WTC11 (cell line): ENCODE measurements at regions not wholly inside any gene's neighbourhood (a gene's known extent, or its start where the extent isn't known, plus 50 kb on each side); places are given as distances from the start of the nearest gene placed in this dataset.

Source experiments
- ATF3 ChIP-seq: sonication (generic); formaldehyde crosslinking; conservative IDR thresholded peaks from 2 replicates; pipeline ENCODE4 v1.8.1; 2022; ENCODE audit warnings: mild to moderate bottlenecking, missing genetic modification reagents
- CREB1 ChIP-seq: sonication (generic); formaldehyde crosslinking; IDR thresholded peaks from 2 replicates; pipeline ENCODE4 v1.8.0; 2023; ENCODE audit warnings: mild to moderate bottlenecking, missing genetic modification reagents
- CTCF ChIP-seq: fragments of 200-600 bp; IDR thresholded peaks from 2 replicates; pipeline ENCODE4 v1.8.0; 2022; ENCODE audit warnings: antibody characterized with exemption
- JUN ChIP-seq: sonication (generic); formaldehyde crosslinking; IDR thresholded peaks from 2 replicates; pipeline ENCODE4 v1.8.0; 2023; ENCODE audit warnings: mild to moderate bottlenecking, missing genetic modification reagents
- MAX ChIP-seq: sonication (generic); formaldehyde crosslinking; IDR thresholded peaks from 2 replicates; pipeline ENCODE4 v1.8.0; 2022; ENCODE audit warnings: mild to moderate bottlenecking, missing genetic modification reagents
- MLX ChIP-seq: sonication (generic); formaldehyde crosslinking; IDR thresholded peaks from 2 replicates; pipeline ENCODE4 v1.8.1; 2023; ENCODE audit warnings: mild to moderate bottlenecking, missing genetic modification reagents, moderate library complexity
- NFE2L1 ChIP-seq: sonication (generic); formaldehyde crosslinking; IDR thresholded peaks from 2 replicates; pipeline ENCODE4 v1.8.1; 2023; ENCODE audit warnings: missing genetic modification reagents
- TEAD4 ChIP-seq: sonication (generic); formaldehyde crosslinking; IDR thresholded peaks from 2 replicates; pipeline ENCODE4 v1.8.0; 2022; ENCODE audit warnings: mild to moderate bottlenecking, missing genetic modification reagents
- ZNF219 ChIP-seq: sonication (generic); formaldehyde crosslinking; IDR thresholded peaks from 2 replicates; pipeline ENCODE4 v1.8.0; 2023; ENCODE audit warnings: missing genetic modification reagents, mild to moderate bottlenecking, borderline replicate concordance
- TF ChIP-seq, protein P1 (sequence below): sonication (generic); formaldehyde crosslinking; IDR thresholded peaks from 2 replicates; pipeline ENCODE4 v1.8.1; 2022; ENCODE audit warnings: low read depth, mild to moderate bottlenecking, moderate library complexity, missing genetic modification reagents, borderline replicate concordance
- TF ChIP-seq, protein P2 (sequence below): fragments of 250-450 bp; sonication (Bioruptor Pico); conservative IDR thresholded peaks from 2 replicates; pipeline ENCODE4 v1.9.0; 2021; ENCODE audit warnings: mild to moderate bottlenecking

DNA sequence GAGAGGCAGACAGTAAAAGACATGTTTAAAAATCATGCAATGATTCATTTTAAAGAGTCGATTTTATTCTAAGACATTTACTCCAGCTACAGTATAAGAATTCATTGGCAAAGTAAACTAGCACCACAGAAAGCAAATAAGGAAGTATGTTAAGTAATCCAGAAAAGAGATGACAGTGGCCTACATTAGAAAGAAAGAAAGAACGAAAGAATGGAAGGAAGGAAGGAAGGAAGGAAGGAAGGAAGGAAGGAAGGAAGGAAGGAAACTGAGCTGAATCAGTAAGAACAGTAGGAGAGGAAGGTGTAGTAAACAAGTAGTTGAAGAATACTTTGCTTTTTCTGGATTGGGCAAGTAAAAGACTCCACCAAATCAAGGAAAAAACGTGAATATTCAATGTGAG, 62.2 kb downstream of the ZZZ3 start:
- TF ChIP-seq MLX (CRISPR knock-in tag) (no peak), JUN (no peak), CTCF (no peak), ATF3 (CRISPR knock-in tag) (no peak), ZNF219 (CRISPR knock-in tag) (no peak), MAX (CRISPR knock-in tag) (no peak), NFE2L1 (no peak), TEAD4 (CRISPR knock-in tag) (no peak), CREB1 (CRISPR knock-in tag) (no peak)
- TF ChIP-seq, protein P1, sequence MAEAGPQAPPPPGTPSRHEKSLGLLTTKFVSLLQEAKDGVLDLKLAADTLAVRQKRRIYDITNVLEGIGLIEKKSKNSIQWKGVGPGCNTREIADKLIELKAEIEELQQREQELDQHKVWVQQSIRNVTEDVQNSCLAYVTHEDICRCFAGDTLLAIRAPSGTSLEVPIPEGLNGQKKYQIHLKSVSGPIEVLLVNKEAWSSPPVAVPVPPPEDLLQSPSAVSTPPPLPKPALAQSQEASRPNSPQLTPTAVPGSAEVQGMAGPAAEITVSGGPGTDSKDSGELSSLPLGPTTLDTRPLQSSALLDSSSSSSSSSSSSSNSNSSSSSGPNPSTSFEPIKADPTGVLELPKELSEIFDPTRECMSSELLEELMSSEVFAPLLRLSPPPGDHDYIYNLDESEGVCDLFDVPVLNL (CRISPR knock-in tag): no peak
- TF ChIP-seq, protein P2, sequence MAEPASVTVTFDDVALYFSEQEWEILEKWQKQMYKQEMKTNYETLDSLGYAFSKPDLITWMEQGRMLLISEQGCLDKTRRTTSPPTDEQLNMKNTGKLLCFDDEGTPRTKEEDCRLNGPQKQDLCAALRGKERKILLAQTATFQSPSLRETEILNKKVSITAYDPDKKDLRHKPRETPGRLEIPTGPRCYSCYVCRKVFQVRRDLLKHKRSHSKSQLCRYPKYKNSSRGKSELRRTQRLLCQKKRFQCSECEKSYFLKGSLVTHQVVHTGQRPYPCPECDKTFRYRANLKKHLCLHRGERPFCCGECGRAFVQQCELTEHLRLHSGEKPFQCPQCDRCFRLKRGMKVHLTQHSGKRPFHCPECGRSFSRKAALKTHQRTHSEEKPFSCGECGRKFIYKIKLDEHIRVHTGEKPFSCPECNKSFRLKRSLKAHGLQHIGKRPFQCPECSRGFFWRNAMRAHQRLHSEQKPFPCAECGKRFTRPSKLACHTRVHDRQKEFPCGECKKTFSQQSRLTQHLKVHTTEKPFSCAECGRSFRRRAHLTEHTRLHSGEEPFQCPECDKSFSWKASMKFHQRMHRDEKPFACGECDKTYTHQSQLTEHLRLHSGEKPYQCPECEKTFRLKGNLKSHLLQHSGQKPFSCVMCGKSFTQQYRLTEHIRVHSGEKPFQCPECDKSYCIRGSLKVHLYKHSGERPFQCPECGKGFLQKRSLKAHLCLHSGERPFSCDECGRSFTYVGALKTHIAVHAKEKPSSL (CRISPR knock-in tag): no peak
